ENCODE measurements at regions not wholly inside any gene's neighbourhood (a gene's known extent, or its start where the extent isn't known, plus 50 kb on each side); places are given as distances from the start of the nearest gene placed in this dataset.

DNA sequence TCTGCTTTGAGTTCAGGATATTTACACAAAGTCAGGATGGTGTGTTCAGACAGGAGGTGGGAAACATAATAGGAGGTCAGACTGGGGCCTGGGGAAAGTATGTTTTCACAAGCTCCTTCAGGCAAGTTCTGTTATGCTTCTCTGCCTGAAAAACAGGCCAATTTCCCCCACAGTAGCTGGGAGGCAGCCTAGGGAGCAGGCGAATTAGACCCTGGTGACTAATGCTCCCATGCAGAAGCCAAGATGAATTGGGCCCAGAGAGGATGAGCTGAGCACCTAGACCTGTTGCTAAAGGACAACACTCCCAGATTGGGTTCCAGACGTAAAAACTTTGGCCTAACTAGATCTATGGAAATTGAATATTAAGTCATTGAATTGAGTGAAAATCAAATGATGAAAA lies 142.2 kb upstream of the MAP3K7 start:
- no peak for DNase-seq (ENCODE audit: low spot score)
- H3K27ac ChIP-seq, result no peak overlapping the region
- ChIA-PET POLR2A (ENCODE audit: low non-redundant PET) (no interaction called here), CTCF (no interaction called here)
- TF ChIP-seq, protein P1, sequence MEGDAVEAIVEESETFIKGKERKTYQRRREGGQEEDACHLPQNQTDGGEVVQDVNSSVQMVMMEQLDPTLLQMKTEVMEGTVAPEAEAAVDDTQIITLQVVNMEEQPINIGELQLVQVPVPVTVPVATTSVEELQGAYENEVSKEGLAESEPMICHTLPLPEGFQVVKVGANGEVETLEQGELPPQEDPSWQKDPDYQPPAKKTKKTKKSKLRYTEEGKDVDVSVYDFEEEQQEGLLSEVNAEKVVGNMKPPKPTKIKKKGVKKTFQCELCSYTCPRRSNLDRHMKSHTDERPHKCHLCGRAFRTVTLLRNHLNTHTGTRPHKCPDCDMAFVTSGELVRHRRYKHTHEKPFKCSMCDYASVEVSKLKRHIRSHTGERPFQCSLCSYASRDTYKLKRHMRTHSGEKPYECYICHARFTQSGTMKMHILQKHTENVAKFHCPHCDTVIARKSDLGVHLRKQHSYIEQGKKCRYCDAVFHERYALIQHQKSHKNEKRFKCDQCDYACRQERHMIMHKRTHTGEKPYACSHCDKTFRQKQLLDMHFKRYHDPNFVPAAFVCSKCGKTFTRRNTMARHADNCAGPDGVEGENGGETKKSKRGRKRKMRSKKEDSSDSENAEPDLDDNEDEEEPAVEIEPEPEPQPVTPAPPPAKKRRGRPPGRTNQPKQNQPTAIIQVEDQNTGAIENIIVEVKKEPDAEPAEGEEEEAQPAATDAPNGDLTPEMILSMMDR (conservative IDR thresholded peaks at IDR 0.05; ENCODE audit: low read depth), result no peak

DNA sequence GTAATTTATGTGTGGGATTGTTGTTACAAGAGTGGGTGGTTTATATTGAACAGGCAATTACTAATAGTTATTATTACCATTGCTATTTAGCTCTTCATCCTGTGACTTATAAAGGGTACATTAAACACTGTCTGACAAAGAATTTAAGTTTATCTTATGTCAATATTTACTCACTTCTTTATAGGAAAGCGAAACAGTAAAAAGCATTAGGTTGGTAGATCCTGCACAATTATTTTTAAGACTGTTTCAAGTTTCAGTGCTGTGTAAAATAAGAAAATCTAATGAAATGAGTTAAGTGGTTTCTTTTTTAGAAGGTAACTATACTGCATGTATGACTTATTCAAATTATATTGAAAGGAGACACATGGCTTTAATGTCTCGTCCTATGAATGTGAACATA lies 135.8 kb upstream of the MAP3K7 start:
- POLR2A ChIA-PET (ENCODE audit: low non-redundant PET), result no interaction called here
- CTCF ChIA-PET, result no interaction called here
- TF ChIP-seq, protein P1 (conservative IDR thresholded peaks at IDR 0.05; ENCODE audit: low read depth), result no peak
- no peak overlapping the region for H3K27ac ChIP-seq
- no peak for DNase-seq (ENCODE audit: low spot score)

DNA sequence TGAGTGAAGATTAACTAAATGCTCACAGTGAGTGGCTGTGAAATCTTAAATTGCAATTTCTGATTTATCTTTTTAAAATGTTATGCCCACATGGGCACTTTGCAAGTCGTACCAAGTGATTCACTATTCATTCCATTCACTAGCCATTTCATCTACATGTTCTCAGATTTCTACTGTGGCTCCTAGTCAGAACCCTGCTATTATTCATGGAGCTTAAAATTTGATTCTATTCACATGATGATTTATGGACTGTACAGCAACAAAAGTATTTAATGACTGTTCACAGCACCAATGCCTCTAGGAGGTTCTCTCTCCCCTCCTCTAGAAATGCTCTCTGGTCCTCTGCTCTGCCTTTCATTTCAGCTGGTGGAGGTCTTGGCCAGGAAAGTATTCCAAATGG lies 133.5 kb upstream of the MAP3K7 start:
- TF ChIP-seq, protein P1 (conservative IDR thresholded peaks at IDR 0.05; ENCODE audit: low read depth), result no peak
- no peak overlapping the region for H3K27ac ChIP-seq
- no peak for DNase-seq (ENCODE audit: low spot score)
- ChIA-PET POLR2A (ENCODE audit: low non-redundant PET) (no interaction called here), CTCF (no interaction called here)

DNA sequence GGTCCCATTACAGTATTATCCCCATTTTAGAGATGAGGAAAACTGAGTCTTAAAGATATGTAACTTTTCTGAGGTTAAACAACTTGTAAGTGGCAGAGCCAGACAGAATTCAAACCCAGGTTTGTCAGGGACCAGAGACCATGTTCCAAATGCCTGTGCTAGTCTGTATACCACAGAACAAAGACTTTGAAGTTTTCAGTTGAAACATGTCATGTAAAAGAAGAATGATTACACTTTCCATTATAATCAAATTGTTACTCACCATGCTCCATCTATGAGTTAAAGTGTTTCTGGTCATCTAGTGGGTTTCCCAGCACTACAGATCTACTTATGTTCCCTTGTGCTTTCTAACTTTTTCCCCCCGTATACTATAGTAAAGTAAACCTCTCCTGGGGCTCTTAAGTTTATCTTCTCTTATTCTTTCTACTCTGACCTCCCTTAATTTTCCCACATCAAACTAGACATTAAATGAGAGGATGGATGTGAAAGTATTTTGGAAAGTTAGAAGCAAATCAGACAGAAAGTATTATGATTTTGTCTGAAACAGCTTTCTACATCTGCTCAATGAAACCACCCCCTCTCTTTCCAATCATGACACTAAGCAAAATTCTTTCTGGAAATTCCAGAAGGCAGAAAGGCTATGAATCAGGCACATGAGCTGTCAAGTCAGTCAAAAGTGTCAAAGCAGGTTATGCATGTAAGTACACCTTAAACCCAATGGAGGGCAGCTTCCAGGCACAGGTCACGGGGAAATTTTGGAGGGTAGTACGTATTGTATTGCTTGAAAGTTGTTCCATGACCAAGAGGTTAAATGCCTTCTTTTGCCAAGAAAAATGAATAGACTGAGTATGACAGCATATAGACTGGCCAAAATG lies 132.7 kb upstream of the MAP3K7 start:
- TF ChIP-seq, protein P1 (conservative IDR thresholded peaks at IDR 0.05; ENCODE audit: low read depth), result no peak
- CTCF ChIA-PET, result no interaction called here
- H3K27ac ChIP-seq, result no peak overlapping the region
- peak; percentile 5 for DNase-seq (ENCODE audit: low spot score)
- POLR2A ChIA-PET (ENCODE audit: low non-redundant PET), result no interaction called here

DNA sequence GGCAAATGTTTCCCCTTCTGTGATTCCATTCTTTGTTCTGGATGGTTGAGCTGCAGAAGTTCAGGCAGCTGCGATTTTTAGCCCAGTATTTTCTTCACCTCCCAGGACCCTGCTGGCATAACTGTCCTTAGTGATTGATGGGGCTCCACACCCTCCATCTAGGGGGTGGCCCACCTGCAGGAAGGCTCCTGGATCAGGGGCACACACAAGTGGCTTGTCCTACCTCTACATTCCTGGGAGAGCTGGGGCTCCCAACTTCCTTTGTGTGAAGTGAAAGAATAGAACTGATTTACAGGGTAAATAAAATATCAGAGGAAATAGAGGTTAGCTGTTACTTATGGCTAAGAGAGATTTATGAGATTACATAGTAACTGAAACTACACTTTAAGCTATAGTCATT lies 129.5 kb upstream of the MAP3K7 start:
- DNase-seq (ENCODE audit: low spot score), result no peak
- no peak overlapping the region for H3K27ac ChIP-seq
- POLR2A ChIA-PET (ENCODE audit: low non-redundant PET), result no interaction called here
- CTCF ChIA-PET, result no interaction called here
- TF ChIP-seq, protein P1 (conservative IDR thresholded peaks at IDR 0.05; ENCODE audit: low read depth), result no peak

DNA sequence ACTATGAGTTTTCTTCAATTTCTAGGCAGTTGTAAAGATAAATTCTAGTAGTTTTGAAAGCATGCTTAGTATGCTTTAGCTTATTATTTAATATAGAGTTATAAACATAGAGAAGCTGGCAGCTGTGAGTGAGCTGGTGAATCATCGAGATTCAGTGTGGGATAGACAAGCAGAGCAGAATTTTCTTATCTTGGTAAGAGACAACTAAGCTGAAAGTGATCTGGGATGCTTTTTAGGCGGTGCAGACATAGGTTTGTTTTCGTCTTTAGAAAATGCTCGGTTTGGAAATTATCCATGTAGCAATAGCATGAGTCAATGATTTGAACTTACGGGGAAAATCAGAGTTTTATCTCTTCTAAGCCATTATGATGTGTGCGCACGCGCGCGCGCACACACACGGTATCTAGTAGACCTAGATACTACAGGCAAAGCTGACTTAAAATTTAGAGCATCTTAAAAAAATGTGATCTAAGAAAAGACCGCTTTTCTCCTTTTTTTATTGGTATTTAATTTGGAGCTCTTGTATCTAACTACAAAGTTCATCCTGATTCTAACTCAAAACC lies 128.3 kb upstream of the MAP3K7 start:
- no peak for DNase-seq (ENCODE audit: low spot score)
- CTCF ChIA-PET, result interaction anchor here (1.2 kb wide), 1 partner anchor 366 kb away, joined by 5 read pairs; no protein-coding TSS in a partner anchor
- TF ChIP-seq, protein P1 (conservative IDR thresholded peaks at IDR 0.05; ENCODE audit: low read depth), result no peak
- POLR2A ChIA-PET (ENCODE audit: low non-redundant PET), result no interaction called here
- no peak overlapping the region for H3K27ac ChIP-seq
